ENCODE measurements at regions not wholly inside any gene's neighbourhood (a gene's known extent, or its start where the extent isn't known, plus 50 kb on each side); places are given as distances from the start of the nearest gene placed in this dataset.

DNA sequence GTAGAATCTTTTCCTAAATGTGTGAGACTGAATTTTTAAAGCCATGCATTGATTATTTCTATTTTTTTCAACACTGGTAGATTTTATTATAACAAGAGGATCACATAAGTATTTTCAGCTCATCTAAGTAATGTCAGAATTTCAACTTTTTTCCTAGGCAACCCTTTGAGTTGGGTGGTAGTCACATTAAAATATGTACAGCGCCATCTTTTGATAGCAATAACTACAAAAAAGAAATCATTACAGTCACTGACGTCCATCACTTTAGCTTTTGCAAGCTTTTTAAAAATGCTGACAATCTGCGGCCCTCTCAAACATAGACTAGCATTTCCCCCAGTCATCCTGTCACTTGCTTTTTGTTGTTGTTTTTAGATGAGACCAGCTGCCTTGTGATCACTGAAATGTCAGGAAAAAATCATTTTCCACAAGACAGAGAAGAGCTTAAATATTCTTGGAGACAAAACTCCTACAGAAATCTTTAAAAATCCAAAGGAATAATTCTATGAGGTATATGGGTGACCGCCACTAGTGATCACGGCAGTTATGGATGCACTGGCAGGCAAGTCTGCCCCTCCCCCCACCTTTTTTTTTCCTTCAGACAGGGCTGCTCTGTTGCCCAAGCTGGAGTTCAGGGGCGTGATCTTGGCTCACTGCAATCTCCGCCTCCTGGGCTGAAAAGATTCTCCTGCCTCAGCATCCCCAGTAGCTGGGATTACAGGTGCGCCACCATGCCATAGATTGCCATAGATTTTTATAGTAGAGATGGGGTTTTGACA, 384.0 kb upstream of the KCNMB2 start:
- DNase-seq: no peak

DNA sequence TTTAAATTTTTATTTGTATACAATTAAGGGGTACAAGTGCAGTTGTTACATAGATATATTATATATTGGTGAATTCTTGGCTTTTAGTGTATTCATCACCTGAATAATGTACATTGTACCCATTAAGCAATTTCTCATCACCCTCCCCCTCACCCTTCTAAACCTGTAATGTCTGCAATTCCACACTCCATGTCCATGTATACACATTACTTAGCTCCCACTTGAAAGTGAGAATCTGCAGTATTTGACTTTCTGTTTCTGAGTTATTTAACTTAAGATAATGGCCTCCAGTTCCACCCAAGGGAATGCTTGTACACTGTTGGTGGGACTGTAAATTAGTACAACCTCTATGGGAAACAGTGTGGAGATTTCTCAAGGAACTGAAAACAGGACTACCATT, 383.2 kb upstream of the KCNMB2 start:
- DNase-seq: no peak

DNA sequence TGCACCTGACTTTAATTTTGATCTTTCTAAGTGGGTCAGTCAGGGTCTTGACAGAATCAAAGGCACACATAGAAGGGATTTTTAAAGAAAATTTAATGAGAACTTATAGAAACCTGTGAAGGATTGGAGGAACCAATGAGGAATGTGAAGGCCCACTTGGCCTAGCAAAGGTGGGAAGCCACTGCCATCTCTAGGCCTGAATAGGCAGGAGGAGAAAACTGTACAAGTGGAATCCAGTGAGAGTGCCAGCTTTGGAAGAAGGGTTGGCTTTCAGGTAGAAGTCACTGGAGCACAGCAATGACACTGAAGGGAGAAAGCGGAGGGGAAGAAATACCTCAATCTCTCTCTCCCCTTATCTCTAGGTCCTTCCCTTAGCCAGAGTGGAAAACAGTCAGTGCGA, 380.7 kb upstream of the KCNMB2 start:
- DNase-seq: no peak

DNA sequence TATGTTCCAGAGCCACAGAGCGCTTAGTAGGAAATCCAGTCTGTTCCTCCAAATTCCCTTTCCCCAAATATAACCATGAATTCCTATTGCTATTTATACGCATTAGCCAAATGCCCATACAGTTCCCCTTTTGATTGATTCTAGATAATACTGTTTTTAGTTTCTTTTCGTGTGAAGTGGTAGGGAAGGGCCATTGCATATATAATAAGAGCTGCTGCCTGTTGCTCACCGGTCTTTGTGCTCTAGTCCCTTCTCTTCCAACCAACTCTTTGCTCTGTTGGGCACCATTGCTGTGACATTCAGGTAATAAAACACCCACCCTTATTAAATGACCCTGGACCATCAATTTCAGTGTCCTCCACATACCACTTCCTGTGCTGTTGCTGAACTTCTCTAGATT, 379.9 kb upstream of the KCNMB2 start:
- no peak for DNase-seq

DNA sequence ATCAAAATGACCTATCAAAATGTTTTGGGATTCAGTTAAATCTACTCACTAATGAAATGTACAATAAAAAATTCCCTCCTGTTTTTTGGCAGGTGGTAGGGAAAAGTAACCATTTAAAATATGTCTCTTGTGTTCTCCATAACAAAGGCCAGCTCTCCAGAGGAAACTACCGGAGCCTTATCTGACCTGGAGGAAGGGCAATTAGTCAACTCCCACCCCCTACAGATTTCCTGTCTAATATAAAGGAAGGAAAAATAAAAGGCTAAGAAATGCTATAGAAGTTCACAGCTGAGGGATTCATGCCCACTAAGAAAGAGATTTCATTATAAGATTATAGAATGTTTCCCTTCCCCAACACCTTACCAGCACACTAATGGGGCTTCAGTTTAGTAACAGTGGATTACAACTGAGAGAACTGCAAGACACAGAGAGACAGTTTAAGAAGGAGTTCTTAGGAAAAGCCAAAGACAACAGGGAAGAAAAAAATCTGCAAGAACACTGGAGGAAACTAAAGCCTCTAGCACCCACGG, 376.5 kb upstream of the KCNMB2 start:
- DNase-seq: no peak

DNA sequence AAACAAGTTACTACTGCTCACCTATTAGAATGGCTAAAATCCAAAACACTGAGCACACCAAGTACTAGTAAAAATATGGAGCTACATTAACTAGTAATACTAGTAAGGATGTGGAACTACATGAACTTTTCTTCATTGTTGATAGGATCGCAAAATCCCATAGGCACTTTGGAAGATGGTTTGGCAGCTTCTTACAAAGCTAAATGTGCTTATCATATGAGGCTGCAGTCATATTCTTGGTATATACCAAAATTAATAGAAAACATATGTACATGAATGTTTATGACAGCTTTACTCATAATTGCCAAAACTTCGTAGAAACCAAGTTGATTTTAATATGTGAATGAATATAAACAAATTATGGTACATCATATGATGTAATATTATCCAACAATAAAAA, 366.8 kb upstream of the KCNMB2 start:
- DNase-seq: no peak

DNA sequence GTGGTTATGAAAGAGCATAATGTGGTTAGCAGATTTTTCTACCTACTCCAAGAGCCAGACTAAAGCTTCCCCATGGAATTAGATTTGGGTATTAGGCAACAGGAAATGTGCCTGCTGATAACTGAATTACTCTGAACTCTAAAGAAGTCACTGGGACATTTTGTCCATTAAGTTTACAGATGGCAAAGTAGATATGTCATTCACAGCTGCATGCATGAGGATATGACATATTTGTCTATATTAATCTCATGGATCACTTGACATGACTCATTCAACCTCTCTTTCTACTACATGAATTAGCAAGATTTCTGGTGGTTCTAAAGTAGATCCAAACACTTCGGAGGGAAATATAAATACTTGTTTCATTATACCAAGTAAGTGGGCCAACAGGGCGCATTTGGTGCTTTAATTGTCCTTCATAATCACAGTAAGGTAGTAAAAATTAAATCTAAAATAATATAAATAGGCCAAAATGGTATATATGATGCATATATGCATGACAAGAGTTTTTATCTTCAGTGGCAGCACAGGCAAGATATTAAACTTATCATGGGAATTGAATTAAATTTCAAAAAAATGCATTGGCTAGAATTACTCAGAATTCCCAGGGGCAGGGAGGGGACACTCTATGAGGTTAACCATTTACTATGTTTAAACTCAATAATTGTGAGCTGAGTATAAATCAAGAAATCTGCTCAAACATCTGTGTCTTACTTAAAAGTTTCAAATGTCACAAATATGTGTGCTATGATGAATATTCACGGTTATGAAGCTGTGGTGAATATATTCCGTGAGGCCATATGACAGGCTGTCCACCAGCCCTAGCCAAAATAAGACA, 365.3 kb upstream of the KCNMB2 start:
- DNase-seq: no peak

DNA sequence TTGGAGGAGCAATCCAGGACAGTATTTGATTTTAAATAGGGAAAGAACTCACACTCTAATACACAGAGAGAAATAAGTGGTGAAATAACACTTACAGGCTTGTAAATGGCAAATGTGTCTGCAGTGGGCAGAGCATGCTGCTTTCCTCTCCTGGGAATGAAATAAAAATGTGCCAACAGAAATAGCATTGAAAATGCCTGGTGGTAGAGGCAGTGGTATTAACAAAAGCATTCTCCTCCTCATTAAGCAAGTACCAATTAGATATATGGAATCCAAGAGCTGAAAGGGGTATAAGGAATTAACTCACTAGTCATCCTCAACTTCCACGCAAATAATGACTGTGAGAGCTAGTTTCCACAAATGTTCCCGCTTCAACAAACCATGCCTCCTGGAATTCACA, 364.1 kb upstream of the KCNMB2 start:
- no peak for DNase-seq

DNA sequence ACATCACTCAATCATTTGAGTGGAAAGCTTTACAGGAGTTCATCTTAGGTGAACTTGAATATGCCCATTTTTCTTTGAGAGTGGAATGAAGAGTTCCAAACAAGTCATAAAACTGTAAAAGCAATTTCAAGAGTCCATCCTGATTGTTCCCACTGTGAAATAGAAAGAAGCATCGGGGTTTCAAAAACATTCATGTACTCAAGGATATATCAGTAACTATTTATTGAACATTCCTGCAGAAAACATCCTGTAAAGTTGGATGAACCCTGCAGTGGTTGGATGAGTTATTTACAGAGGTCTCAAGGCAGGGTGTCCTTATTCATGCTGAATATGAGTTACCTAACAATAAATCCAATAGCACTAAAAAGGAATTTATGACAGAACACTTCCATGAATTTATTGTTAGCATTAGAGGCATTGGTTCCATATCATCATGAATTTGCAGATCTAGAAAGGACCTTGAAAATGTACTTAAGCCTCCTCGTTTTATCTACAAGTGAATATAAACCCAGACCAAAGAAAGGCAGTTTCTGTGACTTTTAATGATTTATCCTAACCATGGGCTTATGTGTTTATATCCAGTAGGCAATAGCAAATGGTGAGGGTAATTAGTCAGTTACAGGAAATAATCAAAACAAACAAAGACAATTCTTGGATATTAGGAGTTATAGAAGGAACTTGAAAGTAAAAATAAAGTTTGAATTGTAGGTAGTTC, 361.9 kb upstream of the KCNMB2 start:
- no peak for DNase-seq

DNA sequence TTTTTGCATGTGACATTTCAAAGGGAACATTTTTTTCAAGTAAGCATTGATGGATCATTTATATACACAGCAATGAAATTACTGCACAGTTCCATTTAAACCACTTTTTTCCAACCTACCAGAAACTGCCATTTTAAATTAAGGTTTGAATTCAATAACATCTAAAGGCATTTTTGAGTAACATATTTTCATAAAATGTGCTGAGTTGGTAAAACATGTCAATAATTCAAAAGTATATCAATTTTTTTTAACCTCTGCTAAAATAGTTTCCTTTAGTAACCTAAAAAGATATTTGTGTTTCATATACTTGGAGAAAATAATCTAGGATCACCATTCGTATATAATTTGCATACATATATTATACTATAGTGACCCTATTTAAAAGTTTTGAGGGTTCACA, 355.1 kb upstream of the KCNMB2 start:
- DNase-seq: no peak

DNA sequence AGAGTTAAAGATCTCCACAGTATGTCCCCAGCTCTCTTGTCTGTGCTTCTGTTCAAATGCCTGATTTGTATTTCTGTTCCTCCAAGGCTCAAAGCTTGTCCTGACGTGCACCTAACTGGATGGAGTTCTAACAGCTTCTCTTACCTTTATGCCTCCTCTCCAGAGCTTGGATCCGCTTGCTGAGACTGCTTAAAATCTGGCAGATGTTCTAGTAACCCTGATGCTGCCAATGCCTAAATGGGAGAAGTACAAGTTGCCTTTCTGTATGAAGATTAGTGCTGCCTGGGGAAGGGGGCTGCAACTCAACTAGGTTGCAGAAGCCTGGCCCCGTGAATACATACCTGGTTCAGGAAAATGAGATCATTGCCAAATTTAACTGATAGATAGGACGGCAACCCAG, 354.5 kb upstream of the KCNMB2 start:
- no peak for DNase-seq

DNA sequence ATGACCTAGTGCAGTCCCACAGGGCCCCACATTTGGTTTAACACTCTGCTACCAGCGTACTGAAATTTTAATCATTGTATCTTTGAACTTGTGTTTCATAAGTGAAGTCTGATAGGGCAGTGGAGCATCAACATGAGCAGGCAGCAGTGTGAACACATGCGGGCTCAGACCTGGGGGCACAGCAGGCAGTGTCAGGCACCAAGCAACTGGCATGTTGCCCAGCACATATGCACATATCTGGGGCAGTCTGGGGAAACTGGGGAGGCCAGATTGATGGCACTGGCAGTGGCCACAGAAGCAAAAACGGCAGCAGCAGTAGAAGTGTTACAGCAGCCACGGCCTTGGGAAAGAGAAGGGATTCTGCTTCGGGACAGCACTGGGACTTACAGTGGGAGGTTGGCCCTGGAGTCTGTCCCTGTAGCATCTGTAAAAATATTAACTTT, 353.9 kb upstream of the KCNMB2 start:
- DNase-seq: no peak

DNA sequence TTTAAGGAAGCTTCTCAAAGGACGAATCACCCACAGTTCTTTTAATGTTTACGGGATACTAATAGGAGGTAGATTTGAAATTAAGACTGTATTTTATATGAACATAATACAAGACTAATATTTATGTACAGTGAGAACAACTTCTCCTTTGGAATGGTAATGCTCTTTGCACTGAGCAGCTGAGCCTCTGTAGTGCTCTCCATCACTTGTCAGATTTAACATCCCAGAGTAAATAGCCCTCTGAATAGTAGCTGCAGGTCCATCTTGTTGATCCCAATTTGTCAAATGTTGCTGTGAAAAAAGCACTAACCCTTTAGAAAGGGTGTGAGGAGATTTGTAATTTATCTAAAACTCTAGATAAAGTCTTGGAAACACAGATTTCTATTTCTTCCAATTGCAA, 351.4 kb upstream of the KCNMB2 start:
- DNase-seq: no peak

DNA sequence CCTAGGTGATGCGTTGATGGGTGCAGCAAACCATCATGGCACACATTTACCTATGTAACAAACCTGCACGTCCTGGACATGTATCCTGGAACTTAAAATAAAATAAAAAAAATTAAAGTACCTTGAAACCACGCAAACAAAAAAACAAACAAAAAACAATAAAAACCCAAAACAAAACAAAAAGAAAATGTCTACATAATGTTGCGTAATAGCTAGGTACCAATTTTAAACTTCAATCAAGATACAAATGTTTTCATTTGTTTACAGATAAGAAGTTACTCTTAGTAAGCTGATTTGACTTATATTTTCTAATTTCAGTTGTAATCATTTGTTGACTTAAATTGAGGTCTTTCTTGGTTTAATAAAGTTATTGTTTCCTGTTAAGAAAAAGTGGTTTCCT, 349.6 kb upstream of the KCNMB2 start:
- DNase-seq: no peak

DNA sequence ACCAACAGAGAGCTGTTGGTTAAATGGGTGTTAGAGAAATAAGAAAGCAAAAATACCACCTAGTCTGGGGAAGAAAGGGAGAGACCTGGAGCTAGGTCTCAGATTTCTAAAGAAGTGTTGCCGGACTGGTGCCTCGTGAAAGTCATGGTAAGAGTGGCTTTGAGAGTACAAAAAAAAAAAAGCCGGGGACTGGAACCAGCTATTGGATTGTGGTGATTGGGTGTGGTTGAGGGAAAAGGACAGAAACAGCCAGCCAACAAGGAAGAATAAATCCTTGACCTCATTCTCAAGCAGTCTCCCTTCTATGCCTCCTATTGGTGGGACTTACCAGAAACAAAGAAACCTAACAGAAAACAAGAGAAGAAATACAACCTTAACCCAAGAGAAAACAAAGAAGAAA, 346.4 kb upstream of the KCNMB2 start:
- no peak for DNase-seq

DNA sequence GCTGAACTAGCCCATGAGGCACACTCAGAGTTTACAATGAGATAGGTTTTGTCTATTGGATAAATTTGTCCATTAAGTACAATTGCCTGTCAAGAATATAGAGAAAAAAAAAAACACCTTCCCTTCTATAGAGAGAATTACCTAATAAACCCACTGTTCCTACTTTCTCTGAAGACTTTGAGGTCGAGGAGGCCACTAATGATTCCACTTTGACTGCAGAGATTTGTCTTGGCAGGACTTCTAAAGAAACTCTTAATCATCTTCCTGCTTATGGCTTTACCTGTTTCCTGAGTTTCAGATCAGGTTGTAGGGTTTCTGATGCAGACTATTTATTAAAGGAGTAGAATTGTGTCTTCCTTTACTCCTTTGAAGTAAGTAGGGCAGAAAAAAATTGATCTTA, 342.4 kb upstream of the KCNMB2 start:
- no peak for DNase-seq

DNA sequence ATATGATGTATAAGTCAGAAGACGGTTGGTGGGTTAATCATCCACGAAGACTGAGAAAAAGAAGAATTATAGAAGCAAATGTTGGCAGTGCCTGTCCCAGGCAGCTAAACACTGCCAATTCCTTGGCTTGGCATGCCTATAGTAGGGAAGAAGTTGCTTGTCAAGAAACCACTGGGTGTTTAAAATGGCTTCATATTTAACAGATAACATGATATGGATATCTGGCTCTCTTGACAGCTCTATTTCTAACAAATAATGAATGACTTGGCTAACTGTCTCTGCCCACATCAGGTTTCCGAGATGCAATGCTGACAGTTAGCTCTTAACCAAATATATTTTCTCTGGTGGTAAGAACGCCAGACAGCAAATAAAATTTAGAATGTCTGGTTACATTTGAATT, 341.7 kb upstream of the KCNMB2 start:
- no peak for DNase-seq

DNA sequence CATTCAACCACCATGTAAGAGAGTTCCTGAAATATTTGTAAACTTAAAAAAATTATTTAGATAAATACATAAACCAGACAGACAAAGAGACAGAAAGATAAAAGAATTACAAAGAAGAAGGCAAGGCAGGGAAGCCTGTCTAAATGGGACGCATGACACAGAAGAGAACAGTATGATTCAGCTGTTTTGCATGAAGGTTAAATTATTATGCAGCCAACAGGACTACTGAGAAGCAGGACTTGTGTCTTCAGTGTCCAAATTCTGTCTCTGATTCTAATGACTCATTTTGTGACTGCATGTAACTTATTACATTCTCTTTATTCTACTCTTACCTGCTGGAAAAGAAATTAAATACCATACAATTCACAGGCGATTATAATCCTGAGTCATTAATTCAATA, 340.4 kb upstream of the KCNMB2 start:
- DNase-seq: no peak

DNA sequence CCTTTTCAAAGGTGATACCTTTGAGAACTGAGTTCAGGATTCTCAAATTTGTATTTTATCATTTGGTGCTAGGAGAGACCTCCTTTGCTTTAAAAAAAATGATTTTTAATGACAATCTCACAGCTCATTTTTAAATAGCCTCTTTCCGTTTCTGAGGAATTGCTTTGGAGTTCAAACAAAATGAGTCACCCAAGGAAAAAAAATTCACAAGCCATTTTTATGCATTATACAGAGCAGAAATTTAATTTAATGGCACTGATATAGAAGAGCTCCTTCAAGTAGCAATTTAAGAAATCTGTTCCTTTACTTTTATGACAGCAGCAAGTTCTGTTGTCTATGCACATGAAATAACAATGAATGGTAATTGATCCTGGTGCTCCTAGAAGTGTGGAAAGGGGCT, 337.9 kb upstream of the KCNMB2 start:
- no peak for DNase-seq

DNA sequence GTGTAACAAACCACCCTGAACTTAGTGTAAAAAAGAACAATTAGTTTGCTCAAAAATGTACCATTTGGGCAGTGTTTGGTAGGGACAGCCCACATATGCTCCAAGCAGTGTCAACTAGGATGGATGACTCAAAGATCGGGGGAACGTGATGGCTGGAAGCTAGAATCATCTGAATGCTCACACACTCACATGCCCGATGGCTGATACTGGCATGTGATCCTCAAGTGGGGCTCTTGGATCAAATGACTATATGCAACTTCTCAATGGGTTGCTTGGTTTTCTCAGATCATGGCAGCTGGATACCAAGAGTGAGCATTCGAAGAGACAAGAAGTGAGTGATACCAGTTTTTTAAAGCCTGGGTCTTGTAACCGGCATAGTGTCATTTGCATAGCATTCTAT, 335.9 kb upstream of the KCNMB2 start:
- DNase-seq: no peak

DNA sequence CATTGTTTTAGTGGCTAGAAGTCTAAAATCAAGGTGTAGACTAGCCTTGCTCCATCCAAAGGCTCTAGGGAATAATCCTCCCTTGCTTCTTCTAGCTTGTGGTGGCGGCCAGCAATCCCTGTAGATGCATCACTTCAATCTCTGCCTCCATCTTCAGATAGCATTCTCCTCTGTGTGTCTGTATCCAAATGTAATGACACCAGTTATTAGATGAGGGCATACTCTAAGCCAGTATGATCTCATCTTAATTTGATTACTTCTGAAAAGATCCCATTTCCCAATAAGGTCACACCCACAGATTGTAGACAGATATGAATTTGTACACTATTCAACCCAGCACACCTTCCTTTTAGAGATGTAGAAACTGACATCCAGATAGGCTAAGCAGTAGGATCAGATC, 334.5 kb upstream of the KCNMB2 start:
- no peak for DNase-seq

DNA sequence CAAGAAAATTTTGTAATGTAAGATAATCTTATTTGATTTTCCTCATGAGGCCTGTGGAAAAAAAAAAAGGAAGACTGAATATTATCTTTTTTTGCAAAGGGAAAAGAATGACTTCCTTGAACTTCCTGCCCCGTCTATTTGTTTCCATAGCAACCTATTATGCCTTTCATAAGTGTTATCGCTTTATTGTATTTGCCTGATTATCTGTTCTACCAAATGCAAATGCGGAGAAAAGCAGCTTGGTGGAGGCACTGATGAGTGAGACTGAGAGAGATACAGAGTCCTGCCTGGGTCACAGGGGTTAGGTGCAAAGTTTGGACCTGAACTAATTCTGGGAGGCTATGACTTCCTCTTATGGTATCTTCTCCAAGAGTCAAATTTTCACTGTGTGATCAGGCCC, 334.0 kb upstream of the KCNMB2 start:
- DNase-seq: no peak

DNA sequence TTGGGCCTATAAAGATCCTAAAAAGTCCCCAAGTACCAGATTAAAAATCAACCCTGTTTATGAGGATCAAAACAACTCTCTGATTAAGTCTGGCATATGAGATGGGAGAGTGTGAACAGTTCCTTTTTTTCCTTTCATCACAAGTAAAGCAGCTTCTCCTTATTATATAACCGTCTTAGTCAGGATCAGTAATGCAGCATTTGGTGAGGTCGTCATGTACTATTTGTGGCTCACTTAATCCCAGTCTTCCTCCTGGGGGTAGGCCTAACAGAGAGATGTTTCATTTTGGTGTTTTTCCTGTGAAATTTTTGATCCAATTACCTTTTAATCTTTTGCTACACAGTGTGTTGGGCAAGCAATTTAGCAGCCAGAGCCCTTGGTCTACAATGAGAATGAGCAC, 333.1 kb upstream of the KCNMB2 start:
- no peak for DNase-seq

DNA sequence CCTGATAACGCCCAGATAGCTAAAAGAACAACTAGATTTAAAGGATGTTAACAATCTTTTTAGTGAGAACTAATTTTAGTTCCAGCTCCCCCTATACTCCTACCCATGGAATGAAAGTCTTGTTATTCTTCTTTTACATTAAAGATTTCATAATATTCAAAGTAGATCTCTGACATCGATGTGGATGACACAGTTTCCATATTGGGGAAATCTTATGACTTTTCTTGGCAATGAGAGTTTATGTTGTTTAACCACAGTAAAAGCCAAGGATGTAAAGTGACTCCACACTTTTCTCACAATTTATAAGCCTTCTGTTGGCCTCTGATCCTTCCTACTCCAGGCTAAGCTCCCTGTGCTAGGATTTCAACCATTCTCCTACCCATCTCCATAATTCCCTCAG, 332.6 kb upstream of the KCNMB2 start:
- DNase-seq: no peak

Measured in NK-92 treated with Interleukin-12 subunit alpha and Interleukin-12 subunit beta, amount 100 ng/mL, for 24 hours (cell line).